ENCODE measurements at regions not wholly inside any gene's neighbourhood (a gene's known extent, or its start where the extent isn't known, plus 50 kb on each side); places are given as distances from the start of the nearest gene placed in this dataset.

GRCh38 chr19:27890696-27891095, 1322.3 kb downstream of the UQCRFS1 start (continued):
- TF ChIP-seq MXD4 (CRISPR knock-in tag; IDR thresholded peaks at IDR 0.05; ENCODE audit: borderline replicate concordance) = no peak
- no peak for TF ChIP-seq SMAD3 (CRISPR knock-in tag; IDR thresholded peaks at IDR 0.05; ENCODE audit: borderline replicate concordance)
- TF ChIP-seq, protein P1, sequence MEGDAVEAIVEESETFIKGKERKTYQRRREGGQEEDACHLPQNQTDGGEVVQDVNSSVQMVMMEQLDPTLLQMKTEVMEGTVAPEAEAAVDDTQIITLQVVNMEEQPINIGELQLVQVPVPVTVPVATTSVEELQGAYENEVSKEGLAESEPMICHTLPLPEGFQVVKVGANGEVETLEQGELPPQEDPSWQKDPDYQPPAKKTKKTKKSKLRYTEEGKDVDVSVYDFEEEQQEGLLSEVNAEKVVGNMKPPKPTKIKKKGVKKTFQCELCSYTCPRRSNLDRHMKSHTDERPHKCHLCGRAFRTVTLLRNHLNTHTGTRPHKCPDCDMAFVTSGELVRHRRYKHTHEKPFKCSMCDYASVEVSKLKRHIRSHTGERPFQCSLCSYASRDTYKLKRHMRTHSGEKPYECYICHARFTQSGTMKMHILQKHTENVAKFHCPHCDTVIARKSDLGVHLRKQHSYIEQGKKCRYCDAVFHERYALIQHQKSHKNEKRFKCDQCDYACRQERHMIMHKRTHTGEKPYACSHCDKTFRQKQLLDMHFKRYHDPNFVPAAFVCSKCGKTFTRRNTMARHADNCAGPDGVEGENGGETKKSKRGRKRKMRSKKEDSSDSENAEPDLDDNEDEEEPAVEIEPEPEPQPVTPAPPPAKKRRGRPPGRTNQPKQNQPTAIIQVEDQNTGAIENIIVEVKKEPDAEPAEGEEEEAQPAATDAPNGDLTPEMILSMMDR (IDR thresholded peaks at IDR 0.05) = no peak
- TF ChIP-seq HMGA2 (CRISPR knock-in tag; IDR thresholded peaks at IDR 0.05) = no peak
- no peak for TF ChIP-seq JAZF1 (CRISPR knock-in tag; IDR thresholded peaks at IDR 0.05)
- TF ChIP-seq EMX1 (CRISPR knock-in tag; IDR thresholded peaks at IDR 0.05) = no peak
- TF ChIP-seq TEAD1 (CRISPR knock-in tag; IDR thresholded peaks at IDR 0.05) = no peak
- TF ChIP-seq FOXP1 (CRISPR knock-in tag; IDR thresholded peaks at IDR 0.05; ENCODE audit: borderline replicate concordance) = no peak
- no peak for TF ChIP-seq E2F5 (CRISPR knock-in tag; IDR thresholded peaks at IDR 0.05)

GRCh38 chr19:27890206-27890605, 1322.7 kb downstream of the UQCRFS1 start:
- H3K36me3 Mint-ChIP-seq = peaks cover 80% of the 10 kb centered on the region
- DNase-seq (ENCODE audit: low spot score) (no peak), ATAC-seq (no peak)
- ChIA-PET POLR2A (no interaction called here), CTCF (no interaction called here)
- H3K27me3 Mint-ChIP-seq (ENCODE audit: low read depth) = peaks cover 15% of the 10 kb centered on the region
- no peak overlapping the region for H3K4me3 Mint-ChIP-seq
- H3K9me3 Mint-ChIP-seq = peaks cover 85% of the 10 kb centered on the region
- no peak overlapping the region for H3K27ac Mint-ChIP-seq
- no peaks in the 10 kb centered on the region for H3K4me1 Mint-ChIP-seq
- TF ChIP-seq ELF4 (CRISPR knock-in tag; IDR thresholded peaks at IDR 0.05; ENCODE audit: low read depth) (no peak), RELA (CRISPR knock-in tag; IDR thresholded peaks at IDR 0.05; ENCODE audit: borderline replicate concordance) (no peak)

GRCh38 chr19:27889156-27889555, 1323.8 kb downstream of the UQCRFS1 start:
- Mint-ChIP-seq H3K4me1 (no peaks in the 10 kb centered on the region), H3K27ac (no peak overlapping the region), H3K27me3 (ENCODE audit: low read depth) (peaks cover 9% of the 10 kb centered on the region), H3K36me3 (peaks cover 77% of the 10 kb centered on the region), H3K4me3 (no peak overlapping the region), H3K9me3 (peaks cover 84% of the 10 kb centered on the region)
- POLR2A ChIA-PET = no interaction called here
- ATAC-seq = no peak
- TF ChIP-seq GABPB1 (CRISPR knock-in tag; IDR thresholded peaks at IDR 0.05) = no peak
- no peak for TF ChIP-seq TEAD1 (CRISPR knock-in tag; IDR thresholded peaks at IDR 0.05)
- no peak for TF ChIP-seq TEAD4 (CRISPR knock-in tag; IDR thresholded peaks at IDR 0.05)
- TF ChIP-seq, protein P2, sequence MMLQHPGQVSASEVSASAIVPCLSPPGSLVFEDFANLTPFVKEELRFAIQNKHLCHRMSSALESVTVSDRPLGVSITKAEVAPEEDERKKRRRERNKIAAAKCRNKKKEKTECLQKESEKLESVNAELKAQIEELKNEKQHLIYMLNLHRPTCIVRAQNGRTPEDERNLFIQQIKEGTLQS (CRISPR knock-in tag; conservative IDR thresholded peaks at IDR 0.05) = no peak
- no peak for TF ChIP-seq NR2C2 (CRISPR knock-in tag; IDR thresholded peaks at IDR 0.05)
- TF ChIP-seq ZNF416 (CRISPR knock-in tag; IDR thresholded peaks at IDR 0.05) = no peak
- TF ChIP-seq NFE2L1 (CRISPR knock-in tag; IDR thresholded peaks at IDR 0.05) = no peak
- TF ChIP-seq NFATC4 (CRISPR knock-in tag; IDR thresholded peaks at IDR 0.05) = no peak
- TF ChIP-seq E2F4 (CRISPR knock-in tag; IDR thresholded peaks at IDR 0.05; ENCODE audit: borderline replicate concordance, low read depth) = no peak
- TF ChIP-seq E2F1 (CRISPR knock-in tag; IDR thresholded peaks at IDR 0.05) = no peak
- CTCF ChIA-PET = no interaction called here
- no peak for DNase-seq (ENCODE audit: low spot score)

Data from WTC11 (cell line).